GM18858 (cell line): ENCODE measurements at regions not wholly inside any gene's neighbourhood (a gene's known extent, or its start where the extent isn't known, plus 50 kb on each side); places are given as distances from the start of the nearest gene placed in this dataset.
"Not testable (repeated sequence)": the region's sequence is repeated elsewhere in the genome, so short reads cannot be mapped to it uniquely, and the experiment has no call there.

ENCODE experiments used
- ATAC-seq: cut with Tn5 transposase; IDR thresholded peaks from one replicate; pipeline ENCODE4 v1.9.1; 2021; ENCODE audit not compliant: unreplicated experiment

GRCh38 chr2:15820257-15820566, 120.1 kb upstream of the MYCN start:
- no peak for ATAC-seq

GRCh38 chr2:15820927-15821326, 119.4 kb upstream of the MYCN start:
- no peak for ATAC-seq

GRCh38 chr2:15822151-15823044, 118.0 kb upstream of the MYCN start:
- no peak for ATAC-seq

- no peak for ATAC-seq
These were observed 116.6 kb upstream of the MYCN start for GRCh38 chr2:15823459-15824396.

GRCh38 chr2:15824467-15824866, 115.9 kb upstream of the MYCN start:
- ATAC-seq: not testable (repeated sequence)

- no peak for ATAC-seq
These were observed 114.9 kb upstream of the MYCN start for GRCh38 chr2:15825276-15825980.

- ATAC-seq: no peak
These were observed 114.1 kb upstream of the MYCN start for GRCh38 chr2:15826273-15826717.

- no peak for ATAC-seq
These were observed 113.3 kb upstream of the MYCN start for GRCh38 chr2:15827001-15827400.

- no peak for ATAC-seq
These were observed 111.8 kb upstream of the MYCN start for GRCh38 chr2:15828576-15828975.

- no peak for ATAC-seq
These were observed 111.1 kb upstream of the MYCN start for GRCh38 chr2:15829091-15829801.

- no peak for ATAC-seq
These were observed 110.4 kb upstream of the MYCN start for GRCh38 chr2:15829985-15830384.

- ATAC-seq: no peak
These were observed 109.3 kb upstream of the MYCN start for GRCh38 chr2:15830937-15831549.

GRCh38 chr2:15832030-15832709, 108.2 kb upstream of the MYCN start:
- ATAC-seq: no peak

- ATAC-seq: no peak
These were observed 107.3 kb upstream of the MYCN start for GRCh38 chr2:15832849-15833680.

GRCh38 chr2:15833731-15834130, 106.6 kb upstream of the MYCN start:
- ATAC-seq: no peak

- ATAC-seq: no peak
These were observed 105.8 kb upstream of the MYCN start for GRCh38 chr2:15834381-15835031.

GRCh38 chr2:15835991-15836688, 104.2 kb upstream of the MYCN start:
- ATAC-seq: no peak
